Loucy (cell line): ENCODE measurements at regions not wholly inside any gene's neighbourhood (a gene's known extent, or its start where the extent isn't known, plus 50 kb on each side); places are given as distances from the start of the nearest gene placed in this dataset.
A peak's percentile ranks its signal among the peaks of the same experiment; 100 is the strongest.

Experiments used
- H2AFZ ChIP-seq: fragments of 200-600 bp; sonication (generic); 2 replicates; pipeline ENCODE4 v1.6.0; 2016; ENCODE audit warnings: antibody characterized with exemption, mild to moderate bottlenecking, low read length, moderate library complexity
- H3F3A ChIP-seq: fragments of 200-600 bp; 2 replicates; pipeline ENCODE4 v1.6.0; 2016; ENCODE audit warnings: antibody characterized with exemption, low read depth, mild to moderate bottlenecking
- H3K27me3 ChIP-seq: fragments of 200-600 bp; sonication (generic); 2 replicates; pipeline ENCODE4 v1.6.1; 2014; ENCODE audit warnings: low read length, mild to moderate bottlenecking; ENCODE audit not compliant: insufficient read depth, poor library complexity, severe bottlenecking
- H3K36me3 ChIP-seq: fragments of 200-600 bp; sonication (generic); 2 replicates; pipeline ENCODE4 v1.6.1; 2016; ENCODE audit warnings: low read length; ENCODE audit not compliant: insufficient read depth
- H3K4me1 ChIP-seq: fragments of 200-600 bp; sonication (generic); 2 replicates; pipeline ENCODE4 v1.5.1; 2014; ENCODE audit warnings: low read length, mild to moderate bottlenecking; ENCODE audit not compliant: insufficient read depth, poor library complexity, severe bottlenecking
- H3K4me2 ChIP-seq: fragments of 200-600 bp; sonication (generic); 2 replicates; pipeline ENCODE4 v1.6.0; 2014; ENCODE audit warnings: antibody characterized with exemption, low read length, low read depth, mild to moderate bottlenecking; ENCODE audit not compliant: poor library complexity, severe bottlenecking
- H3K4me3 ChIP-seq: fragments of 200-600 bp; sonication (generic); 2 replicates; pipeline ENCODE4 v1.5.1; 2014; ENCODE audit warnings: low read length, mild to moderate bottlenecking, mixed read lengths; ENCODE audit not compliant: poor library complexity, severe bottlenecking
- H3K79me2 ChIP-seq: fragments of 200-600 bp; sonication (generic); 2 replicates; pipeline ENCODE4 v1.6.1; 2014; ENCODE audit warnings: low read length; ENCODE audit not compliant: insufficient read depth
- H3K9ac ChIP-seq: fragments of 200-600 bp; sonication (generic); 2 replicates; pipeline ENCODE4 v1.6.0; 2014; ENCODE audit warnings: mild to moderate bottlenecking, low read depth, low read length, moderate library complexity; ENCODE audit not compliant: poor library complexity, severe bottlenecking
- H3K9me2 ChIP-seq: fragments of 200-600 bp; sonication (generic); replicated peaks from 2 replicates; pipeline ENCODE4 v1.6.1; 2016; ENCODE audit warnings: low read depth, low read length, mixed read lengths
- H3K9me3 ChIP-seq: fragments of 200-600 bp; sonication (generic); 2 replicates; pipeline ENCODE4 v1.6.1; 2014; ENCODE audit warnings: mild to moderate bottlenecking, antibody characterized with exemption, low read length, low read depth; ENCODE audit not compliant: insufficient read depth
- H4K20me1 ChIP-seq: fragments of 200-600 bp; sonication (generic); 2 replicates; pipeline ENCODE4 v1.6.0; 2014; ENCODE audit warnings: antibody characterized with exemption, low read length, mild to moderate bottlenecking; ENCODE audit not compliant: insufficient read depth, poor library complexity, severe bottlenecking
- CTCF ChIP-seq: fragments of 200-600 bp; sonication (generic); conservative IDR thresholded peaks from 2 replicates; pipeline ENCODE4 v1.5.1; 2014; ENCODE audit warnings: mild to moderate bottlenecking, antibody characterized with exemption, low read length
- EZH2phosphoT487 ChIP-seq: fragments of 200-600 bp; IDR thresholded peaks from 2 replicates; pipeline ENCODE4 v1.6.1; 2018; ENCODE audit warnings: antibody characterized with exemption, mild to moderate bottlenecking, moderate library complexity, borderline replicate concordance

DNA sequence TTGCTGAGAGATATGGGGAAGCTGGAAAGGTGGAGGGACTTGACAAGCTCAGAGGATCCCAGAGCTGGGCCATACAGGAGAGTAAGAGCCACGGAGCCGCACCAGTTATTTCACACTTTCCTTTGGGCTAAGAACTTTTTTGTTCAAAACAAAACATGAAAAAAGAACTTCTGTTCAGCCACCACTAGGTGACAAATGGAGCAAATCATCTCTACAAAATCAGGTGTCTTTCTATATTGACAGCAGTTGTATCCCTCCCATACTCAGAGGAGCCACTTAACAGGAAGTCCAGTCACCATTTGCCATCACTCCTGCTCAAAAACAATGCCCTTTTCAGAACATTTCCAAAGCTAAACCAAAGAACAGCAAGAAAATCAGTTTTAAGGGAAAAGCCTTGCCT, 70.3 kb upstream of the DBX2 start:
- Histone ChIP-seq H4K20me1 (no peaks in the 10 kb centered on the region), H3K36me3 (no peaks in the 10 kb centered on the region), H3K27me3 (no peaks in the 10 kb centered on the region), H3K79me2 (no peaks in the 10 kb centered on the region), H3K9ac (no peak overlapping the region), H3K9me3 (no peaks in the 10 kb centered on the region), H3K4me3 (no peak overlapping the region), H2AFZ (peak overlapping the region; percentile 39), H3K4me2 (no peak overlapping the region), H3K4me1 (no peaks in the 10 kb centered on the region), H3F3A (no peaks in the 10 kb centered on the region), H3K9me2 (no peaks in the 10 kb centered on the region)
- peak; percentile 49 for TF ChIP-seq CTCF
- no peak for TF ChIP-seq EZH2phosphoT487

DNA sequence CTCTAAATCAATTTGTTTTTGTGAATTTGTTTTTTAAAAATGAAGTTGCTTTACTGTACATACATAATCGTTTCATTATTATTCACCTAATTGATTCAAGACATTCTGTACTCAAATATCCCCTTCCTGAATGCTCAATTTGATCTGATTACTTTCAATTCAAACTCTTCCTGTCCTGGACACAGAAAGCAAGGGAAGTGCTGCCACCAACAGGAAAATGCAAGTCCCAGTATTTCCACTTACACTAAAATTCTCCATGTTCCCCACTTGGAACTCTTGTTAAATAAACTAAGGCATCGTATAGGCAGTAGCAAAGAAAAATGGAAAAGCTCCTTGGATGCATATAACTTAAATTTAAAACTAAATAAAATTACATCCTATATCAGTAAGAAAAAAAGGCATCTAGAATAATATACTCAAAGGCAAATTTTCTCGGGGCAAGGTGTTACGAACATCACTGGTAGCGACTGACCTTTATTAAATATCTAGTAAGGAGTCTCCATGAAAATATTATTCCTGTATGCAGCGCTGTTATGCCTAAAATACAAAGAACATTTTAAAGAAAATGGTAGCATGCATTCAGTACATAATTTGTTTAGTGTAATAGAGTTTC, 72.0 kb upstream of the DBX2 start:
- no peaks in the 10 kb centered on the region for H3K27me3 ChIP-seq
- H3K79me2 ChIP-seq: no peaks in the 10 kb centered on the region
- no peak overlapping the region for H3K9ac ChIP-seq
- no peaks in the 10 kb centered on the region for H3K4me1 ChIP-seq
- no peaks in the 10 kb centered on the region for H4K20me1 ChIP-seq
- H3K9me2 ChIP-seq: no peaks in the 10 kb centered on the region
- no peak overlapping the region for H3K4me3 ChIP-seq
- H3K9me3 ChIP-seq: no peaks in the 10 kb centered on the region
- H3K4me2 ChIP-seq: peak overlapping the region; percentile 10
- H3K36me3 ChIP-seq: no peaks in the 10 kb centered on the region
- peak overlapping the region; percentile 72 for H2AFZ ChIP-seq
- peak; percentile 80 for TF ChIP-seq CTCF
- no peak for TF ChIP-seq EZH2phosphoT487
- no peaks in the 10 kb centered on the region for H3F3A ChIP-seq

GRCh38 chr12:45124485-45125155, 73.7 kb upstream of the DBX2 start:
- Histone ChIP-seq H2AFZ (no peak overlapping the region), H3K36me3 (no peaks in the 10 kb centered on the region)

More at GRCh38 chr12:45124485-45125155, 73.7 kb upstream of the DBX2 start:
- Histone ChIP-seq H3K27me3 (no peaks in the 10 kb centered on the region), H3K4me3 (no peak overlapping the region), H3K79me2 (no peaks in the 10 kb centered on the region), H3F3A (no peaks in the 10 kb centered on the region), H3K9ac (no peak overlapping the region), H3K9me2 (no peaks in the 10 kb centered on the region), H3K4me2 (no peak overlapping the region), H3K4me1 (no peaks in the 10 kb centered on the region), H4K20me1 (no peaks in the 10 kb centered on the region), H3K9me3 (no peaks in the 10 kb centered on the region)
- TF ChIP-seq CTCF: no peak
- TF ChIP-seq EZH2phosphoT487: no peak
